ENCODE measurements at regions not wholly inside any gene's neighbourhood (a gene's known extent, or its start where the extent isn't known, plus 50 kb on each side); places are given as distances from the start of the nearest gene placed in this dataset.

DNA sequence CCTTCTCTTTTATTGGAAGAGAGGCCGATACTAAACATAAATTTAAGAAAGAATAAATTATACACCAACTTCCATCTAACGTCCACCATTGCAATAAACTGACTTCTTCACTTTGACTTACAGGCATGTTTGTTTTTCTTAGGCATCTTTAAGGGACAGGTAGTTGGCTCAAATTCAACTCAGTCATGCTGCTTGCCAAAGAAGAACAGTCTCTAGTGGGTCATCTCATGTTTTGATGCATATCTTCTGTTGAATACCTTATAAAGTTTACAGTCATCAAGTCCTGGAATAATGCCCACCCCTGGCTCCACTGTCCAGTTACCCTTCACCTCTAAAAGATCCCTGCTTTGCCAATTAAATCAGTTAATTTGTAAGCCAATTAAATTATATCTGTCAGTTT is 328.2 kb upstream of the GRAMD2B start:
- no peak overlapping the region for H3K27ac Mint-ChIP-seq (ENCODE audit: unreplicated experiment)
- DNase-seq (ENCODE audit: low read depth, low spot score) = no peak
- H3K4me3 Mint-ChIP-seq = no peak overlapping the region
- peaks cover 10% of the 10 kb centered on the region for H3K9me3 Mint-ChIP-seq
- H3K4me1 Mint-ChIP-seq = no peaks in the 10 kb centered on the region
- H3K36me3 Mint-ChIP-seq (ENCODE audit: low read depth) = peaks cover 8% of the 10 kb centered on the region
- TF ChIP-seq, protein P1, sequence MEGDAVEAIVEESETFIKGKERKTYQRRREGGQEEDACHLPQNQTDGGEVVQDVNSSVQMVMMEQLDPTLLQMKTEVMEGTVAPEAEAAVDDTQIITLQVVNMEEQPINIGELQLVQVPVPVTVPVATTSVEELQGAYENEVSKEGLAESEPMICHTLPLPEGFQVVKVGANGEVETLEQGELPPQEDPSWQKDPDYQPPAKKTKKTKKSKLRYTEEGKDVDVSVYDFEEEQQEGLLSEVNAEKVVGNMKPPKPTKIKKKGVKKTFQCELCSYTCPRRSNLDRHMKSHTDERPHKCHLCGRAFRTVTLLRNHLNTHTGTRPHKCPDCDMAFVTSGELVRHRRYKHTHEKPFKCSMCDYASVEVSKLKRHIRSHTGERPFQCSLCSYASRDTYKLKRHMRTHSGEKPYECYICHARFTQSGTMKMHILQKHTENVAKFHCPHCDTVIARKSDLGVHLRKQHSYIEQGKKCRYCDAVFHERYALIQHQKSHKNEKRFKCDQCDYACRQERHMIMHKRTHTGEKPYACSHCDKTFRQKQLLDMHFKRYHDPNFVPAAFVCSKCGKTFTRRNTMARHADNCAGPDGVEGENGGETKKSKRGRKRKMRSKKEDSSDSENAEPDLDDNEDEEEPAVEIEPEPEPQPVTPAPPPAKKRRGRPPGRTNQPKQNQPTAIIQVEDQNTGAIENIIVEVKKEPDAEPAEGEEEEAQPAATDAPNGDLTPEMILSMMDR (conservative IDR thresholded peaks at IDR 0.05) = no peak
- no peaks in the 10 kb centered on the region for H3K27me3 Mint-ChIP-seq (ENCODE audit: low read depth)

DNA sequence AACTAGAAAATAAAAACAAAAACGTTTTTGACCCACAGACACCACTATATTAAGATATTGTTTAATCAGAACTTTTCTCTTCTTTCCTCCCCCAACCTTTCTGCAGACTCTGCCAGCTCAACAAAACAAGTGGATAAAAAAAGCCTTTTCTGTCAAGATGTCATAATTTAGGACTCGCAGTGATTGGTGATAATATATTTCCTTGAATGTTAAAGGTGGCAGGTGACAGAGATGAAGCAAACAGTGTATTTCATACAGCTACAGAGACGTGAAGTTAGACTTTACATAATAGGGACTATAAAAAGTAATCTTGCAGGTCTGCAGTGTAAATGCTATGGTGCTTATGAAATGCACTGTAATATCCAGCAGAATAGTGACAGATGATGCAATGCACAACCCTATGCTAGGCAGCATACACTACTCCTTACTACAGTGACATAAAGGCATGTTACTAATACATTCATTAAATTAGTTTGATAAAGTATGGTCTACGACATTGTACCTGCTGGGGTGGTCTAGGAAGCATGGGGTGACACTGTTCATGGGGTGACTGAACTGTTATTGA is 326.7 kb upstream of the GRAMD2B start:
- no peak overlapping the region for H3K4me3 Mint-ChIP-seq
- no peak overlapping the region for H3K27ac Mint-ChIP-seq (ENCODE audit: unreplicated experiment)
- no peaks in the 10 kb centered on the region for H3K36me3 Mint-ChIP-seq (ENCODE audit: low read depth)
- no peaks in the 10 kb centered on the region for H3K27me3 Mint-ChIP-seq (ENCODE audit: low read depth)
- no peaks in the 10 kb centered on the region for H3K4me1 Mint-ChIP-seq
- peaks cover 5% of the 10 kb centered on the region for H3K9me3 Mint-ChIP-seq
- DNase-seq (ENCODE audit: low read depth, low spot score) = no peak
- TF ChIP-seq, protein P1 (conservative IDR thresholded peaks at IDR 0.05) = no peak

DNA sequence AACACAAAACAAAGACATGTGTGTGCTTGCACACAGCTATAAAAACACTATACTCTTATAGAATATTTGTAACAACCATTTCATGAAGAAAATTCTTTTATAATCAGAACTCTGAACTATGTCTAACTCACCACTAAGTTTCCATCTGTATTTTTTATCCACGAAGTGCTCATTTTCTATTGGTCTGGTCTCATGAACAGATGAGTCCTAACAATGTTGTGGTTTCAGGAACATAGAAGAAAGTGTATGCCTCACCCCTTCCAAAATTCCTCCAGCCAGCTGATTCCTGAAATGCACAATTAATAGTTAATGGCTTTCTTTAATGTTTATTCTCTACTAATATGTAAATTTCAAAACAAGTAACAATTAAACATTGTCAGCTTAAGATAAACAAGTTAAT is 325.3 kb upstream of the GRAMD2B start:
- Mint-ChIP-seq H3K4me1 (peaks cover 10% of the 10 kb centered on the region), H3K9me3 (peaks cover 5% of the 10 kb centered on the region), H3K27me3 (ENCODE audit: low read depth) (no peaks in the 10 kb centered on the region), H3K4me3 (no peak overlapping the region), H3K27ac (ENCODE audit: unreplicated experiment) (no peak overlapping the region), H3K36me3 (ENCODE audit: low read depth) (no peaks in the 10 kb centered on the region)
- TF ChIP-seq, protein P1 (conservative IDR thresholded peaks at IDR 0.05) = no peak
- no peak for DNase-seq (ENCODE audit: low read depth, low spot score)

DNA sequence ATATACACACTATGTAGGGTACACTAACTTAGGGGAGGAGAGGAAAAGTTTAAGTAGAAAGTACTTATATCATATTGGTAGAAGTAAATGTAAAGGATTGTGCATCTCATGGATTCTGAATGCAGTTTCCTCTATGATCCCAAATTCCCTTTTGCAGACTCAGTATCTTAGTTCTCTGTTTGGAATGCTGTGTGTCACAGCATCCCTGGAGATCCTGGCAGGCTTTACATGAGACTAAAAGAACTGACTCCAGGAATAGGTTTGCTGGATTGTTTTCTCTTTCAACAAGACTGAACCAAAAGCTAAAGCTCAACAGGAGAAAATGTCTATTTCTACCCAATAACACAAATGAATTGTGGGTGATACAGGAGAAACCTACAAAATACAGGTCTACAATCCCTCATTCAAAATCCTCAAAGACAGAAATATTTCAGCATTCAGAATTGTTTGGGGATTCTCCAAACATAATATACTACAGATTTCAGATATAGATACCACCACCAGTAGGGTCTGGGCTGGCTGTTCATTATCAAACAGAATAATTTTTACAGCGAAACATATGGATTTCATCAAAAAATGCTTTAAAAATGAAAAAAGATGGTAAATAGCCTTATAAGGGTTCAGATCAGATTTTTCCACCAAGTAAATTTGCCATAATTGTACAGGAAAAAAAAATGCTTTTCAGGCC is 324.7 kb upstream of the GRAMD2B start:
- Mint-ChIP-seq H3K27me3 (ENCODE audit: low read depth) (no peaks in the 10 kb centered on the region), H3K4me1 (peaks cover 10% of the 10 kb centered on the region), H3K9me3 (peaks cover 5% of the 10 kb centered on the region), H3K36me3 (ENCODE audit: low read depth) (no peaks in the 10 kb centered on the region), H3K27ac (ENCODE audit: unreplicated experiment) (no peak overlapping the region), H3K4me3 (no peak overlapping the region)
- TF ChIP-seq, protein P1 (conservative IDR thresholded peaks at IDR 0.05) = no peak
- DNase-seq (ENCODE audit: low read depth, low spot score) = no peak

DNA sequence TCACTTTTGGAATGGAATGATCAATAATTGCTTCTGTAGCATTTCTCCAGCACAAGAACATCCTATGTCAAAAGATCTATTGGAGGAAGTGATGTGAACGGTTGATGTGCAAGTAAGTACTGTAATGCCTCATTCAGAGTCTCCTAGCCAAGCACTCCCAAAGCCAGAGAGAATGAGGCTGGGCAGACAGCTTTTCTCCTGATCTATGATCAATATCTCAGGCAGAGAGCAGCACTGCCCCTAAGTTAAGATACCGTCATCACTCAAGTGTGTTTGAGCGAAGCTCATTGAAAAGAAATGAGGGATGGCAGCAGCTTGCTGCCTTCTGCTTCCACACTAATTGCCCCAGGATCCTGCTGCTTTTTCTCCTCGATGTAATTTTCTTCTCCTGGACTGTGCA is 324.1 kb upstream of the GRAMD2B start:
- Mint-ChIP-seq H3K4me3 (no peak overlapping the region), H3K27me3 (ENCODE audit: low read depth) (no peaks in the 10 kb centered on the region), H3K27ac (ENCODE audit: unreplicated experiment) (no peak overlapping the region), H3K9me3 (peaks cover 5% of the 10 kb centered on the region), H3K4me1 (peaks cover 10% of the 10 kb centered on the region), H3K36me3 (ENCODE audit: low read depth) (no peaks in the 10 kb centered on the region)
- DNase-seq (ENCODE audit: low read depth, low spot score) = no peak
- TF ChIP-seq, protein P1 (conservative IDR thresholded peaks at IDR 0.05) = no peak

All from neural crest cell (in vitro differentiated cells).